Bronchial epithelial cell (primary cell): ENCODE measurements at regions not wholly inside any gene's neighbourhood (a gene's known extent, or its start where the extent isn't known, plus 50 kb on each side); places are given as distances from the start of the nearest gene placed in this dataset.

Experiments used
- DNase-seq: peaks from one replicate; pipeline ENCODE4 v3.0.0-alpha.2; 2010; ENCODE audit warnings: low read depth
- FAIRE-seq: peaks from 2 replicates; lab custom pipeline; 2011; peaks lifted over from hg19 to GRCh38; lab: Jason Lieb, UNC
- H3K27me3 ChIP-seq: 2 replicates; pipeline ENCODE4 v1.5.1; 2011; ENCODE audit warnings: low read length; ENCODE audit not compliant: control insufficient read depth, insufficient read depth
- H3K36me3 ChIP-seq: 2 replicates; pipeline ENCODE4 v1.5.1; 2011; ENCODE audit warnings: low read length; ENCODE audit not compliant: control insufficient read depth, insufficient read depth
- H3K4me3 ChIP-seq: 2 replicates; pipeline ENCODE4 v1.5.1; 2011; ENCODE audit warnings: mild to moderate bottlenecking, low read depth, low read length, control low read depth
- CTCF ChIP-seq: IDR thresholded peaks from 2 replicates; pipeline ENCODE4 v1.5.1; 2011; ENCODE audit warnings: mild to moderate bottlenecking, moderate library complexity, low read length, control low read depth, inconsistent platforms; ENCODE audit not compliant: insufficient read depth, severe bottlenecking

GRCh38 chrX:111020283-111020682, 75.7 kb upstream of the PAK3 start:
- no peak for DNase-seq
- Histone ChIP-seq H3K4me3 (no peak overlapping the region), H3K36me3 (no peaks in the 10 kb centered on the region), H3K27me3 (no peaks in the 10 kb centered on the region)
- FAIRE-seq, result no peak
- TF ChIP-seq CTCF, result no peak

- no peak for TF ChIP-seq CTCF
- H3K27me3 ChIP-seq, result no peaks in the 10 kb centered on the region
- H3K4me3 ChIP-seq, result no peak overlapping the region
- no peaks in the 10 kb centered on the region for H3K36me3 ChIP-seq
- FAIRE-seq (no peak), DNase-seq (no peak)
These were observed 82.1 kb upstream of the PAK3 start for GRCh38 chrX:111013778-111014455.

GRCh38 chrX:111010111-111010510, 85.9 kb upstream of the PAK3 start:
- no peaks in the 10 kb centered on the region for H3K27me3 ChIP-seq
- no peak for FAIRE-seq
- H3K4me3 ChIP-seq, result no peak overlapping the region
- TF ChIP-seq CTCF, result no peak
- DNase-seq, result no peak
- no peaks in the 10 kb centered on the region for H3K36me3 ChIP-seq

- FAIRE-seq (no peak), DNase-seq (no peak)
- Histone ChIP-seq H3K4me3 (no peak overlapping the region), H3K36me3 (no peaks in the 10 kb centered on the region), H3K27me3 (no peaks in the 10 kb centered on the region)
- no peak for TF ChIP-seq CTCF
These were observed 86.7 kb upstream of the PAK3 start for GRCh38 chrX:111009256-111009655.

GRCh38 chrX:111008126-111008525, 87.9 kb upstream of the PAK3 start:
- H3K36me3 ChIP-seq, result no peaks in the 10 kb centered on the region
- DNase-seq, result no peak
- TF ChIP-seq CTCF, result no peak
- no peak for FAIRE-seq
- no peaks in the 10 kb centered on the region for H3K27me3 ChIP-seq
- no peak overlapping the region for H3K4me3 ChIP-seq

GRCh38 chrX:111007238-111007637, 88.8 kb upstream of the PAK3 start:
- no peak for TF ChIP-seq CTCF
- Histone ChIP-seq H3K36me3 (no peaks in the 10 kb centered on the region), H3K4me3 (no peak overlapping the region), H3K27me3 (no peaks in the 10 kb centered on the region)
- no peak for DNase-seq
- FAIRE-seq, result no peak
